Mucosa of descending colon (tissue), 3 donors: ENCODE measurements at regions not wholly inside any gene's neighbourhood (a gene's known extent, or its start where the extent isn't known, plus 50 kb on each side); places are given as distances from the start of the nearest gene placed in this dataset.

ENCODE experiments used
- ATAC-seq: fragments of 200-7000 bp; cut with Tn5 transposase; one replicate; pipeline ENCODE4 v1.9.1; 2020; ENCODE audit warnings: mild to moderate bottlenecking, moderate library complexity
- DNase-seq, 3 donors: peaks; one replicate each; pipeline ENCODE4 v3.0.0-alpha.2; 2020
- H3K36me3 ChIP-seq: fragments of 200-600 bp; one replicate; pipeline ENCODE4 v1.8.0; 2021; ENCODE audit warnings: low read depth, mild to moderate bottlenecking
- H3K4me1 ChIP-seq: fragments of 200-600 bp; one replicate; pipeline ENCODE4 v1.8.0; 2021; ENCODE audit warnings: low read depth, mild to moderate bottlenecking
- H3K4me3 ChIP-seq: fragments of 200-600 bp; one replicate; pipeline ENCODE4 v1.8.0; 2021; ENCODE audit warnings: mild to moderate bottlenecking
- H3K9me3 ChIP-seq: fragments of 200-600 bp; one replicate; pipeline ENCODE4 v1.8.0; 2021; ENCODE audit warnings: mild to moderate bottlenecking
- intact Hi-C, 2 donors: fragments of 100-400 bp; cut with DNase I in 1 of 2; cut with micrococcal nuclease in 1 of 2; formaldehyde crosslinking; loops; one replicate each; pipeline versions ENCODE4 v1.11.0 to v1.11.1; 2022; cut with DNase I, micrococcal nuclease
- TF ChIP-seq, protein P1 (sequence below): fragments of 200-600 bp; IDR thresholded peaks from one replicate; pipeline ENCODE4 v1.8.0; 2022; ENCODE audit warnings: antibody characterized with exemption, mild to moderate bottlenecking
- donor health status: DM: no; HTN: no; CAD: no; lungs with moderate emphysema.
- donor health status: DM: no; HTN: no; CAD: no.
- donor health status: DM: no; HTN: yes; CAD: no.

DNA sequence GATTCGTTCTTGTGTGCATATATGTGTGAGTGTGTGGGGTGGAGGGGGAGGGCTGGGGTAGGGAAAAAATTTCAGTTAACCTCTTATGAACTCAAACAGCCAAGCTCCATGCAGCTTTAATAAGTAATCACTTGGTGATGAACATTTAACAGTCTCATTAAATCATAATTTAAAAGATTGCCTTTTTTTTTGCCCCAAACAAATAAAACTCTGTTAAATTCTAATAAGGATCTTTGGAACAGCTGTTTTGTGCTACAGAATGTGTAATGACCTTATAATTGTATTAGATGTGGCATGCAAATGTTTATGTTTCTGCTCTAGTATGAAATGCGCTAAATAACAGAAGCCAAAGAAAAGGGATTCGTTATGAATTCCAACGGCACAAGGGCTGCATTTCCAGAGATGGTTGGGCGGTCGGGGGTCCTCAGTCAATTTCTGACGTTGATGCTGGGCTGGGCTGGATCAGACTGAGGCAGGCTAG lies 80.0 kb upstream of the RORA start:
- H3K9me3 ChIP-seq, result no peaks in the 10 kb centered on the region

DNA sequence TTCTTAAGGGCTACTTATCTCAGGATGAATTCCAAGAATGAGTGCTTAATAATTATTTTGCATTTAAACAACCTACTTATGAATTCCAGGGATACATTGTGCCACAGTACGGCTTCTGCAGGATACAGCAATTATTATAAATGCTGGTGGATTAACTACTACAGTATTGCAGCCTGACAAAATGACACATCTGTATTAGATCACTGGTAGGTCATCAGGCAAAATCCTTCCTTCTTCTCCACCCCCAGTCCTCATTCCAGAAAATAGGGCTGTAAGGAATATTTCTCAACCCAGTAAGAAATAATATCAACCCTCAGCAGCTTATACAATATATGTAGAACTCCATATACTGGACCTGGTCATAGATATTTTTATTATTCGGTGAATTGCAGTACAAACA lies 79.3 kb upstream of the RORA start:
- Histone ChIP-seq H3K9me3 (no peaks in the 10 kb centered on the region), H3K4me1 (no peaks in the 10 kb centered on the region), H3K4me3 (no peak overlapping the region), H3K36me3 (no peaks in the 10 kb centered on the region)
- no peak for ATAC-seq
- intact Hi-C loops, result no loop called here
- TF ChIP-seq, protein P1, sequence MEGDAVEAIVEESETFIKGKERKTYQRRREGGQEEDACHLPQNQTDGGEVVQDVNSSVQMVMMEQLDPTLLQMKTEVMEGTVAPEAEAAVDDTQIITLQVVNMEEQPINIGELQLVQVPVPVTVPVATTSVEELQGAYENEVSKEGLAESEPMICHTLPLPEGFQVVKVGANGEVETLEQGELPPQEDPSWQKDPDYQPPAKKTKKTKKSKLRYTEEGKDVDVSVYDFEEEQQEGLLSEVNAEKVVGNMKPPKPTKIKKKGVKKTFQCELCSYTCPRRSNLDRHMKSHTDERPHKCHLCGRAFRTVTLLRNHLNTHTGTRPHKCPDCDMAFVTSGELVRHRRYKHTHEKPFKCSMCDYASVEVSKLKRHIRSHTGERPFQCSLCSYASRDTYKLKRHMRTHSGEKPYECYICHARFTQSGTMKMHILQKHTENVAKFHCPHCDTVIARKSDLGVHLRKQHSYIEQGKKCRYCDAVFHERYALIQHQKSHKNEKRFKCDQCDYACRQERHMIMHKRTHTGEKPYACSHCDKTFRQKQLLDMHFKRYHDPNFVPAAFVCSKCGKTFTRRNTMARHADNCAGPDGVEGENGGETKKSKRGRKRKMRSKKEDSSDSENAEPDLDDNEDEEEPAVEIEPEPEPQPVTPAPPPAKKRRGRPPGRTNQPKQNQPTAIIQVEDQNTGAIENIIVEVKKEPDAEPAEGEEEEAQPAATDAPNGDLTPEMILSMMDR, result no peak
- no peak for DNase-seq

More for the DNA sequence above, 80.0 kb upstream of the RORA start:
- ATAC-seq, result no peak
- no peaks in the 10 kb centered on the region for H3K36me3 ChIP-seq
- intact Hi-C loops, result no loop called here
- H3K4me1 ChIP-seq, result no peaks in the 10 kb centered on the region
- TF ChIP-seq, protein P1, result no peak
- H3K4me3 ChIP-seq, result no peak overlapping the region
- no peak for DNase-seq

DNA sequence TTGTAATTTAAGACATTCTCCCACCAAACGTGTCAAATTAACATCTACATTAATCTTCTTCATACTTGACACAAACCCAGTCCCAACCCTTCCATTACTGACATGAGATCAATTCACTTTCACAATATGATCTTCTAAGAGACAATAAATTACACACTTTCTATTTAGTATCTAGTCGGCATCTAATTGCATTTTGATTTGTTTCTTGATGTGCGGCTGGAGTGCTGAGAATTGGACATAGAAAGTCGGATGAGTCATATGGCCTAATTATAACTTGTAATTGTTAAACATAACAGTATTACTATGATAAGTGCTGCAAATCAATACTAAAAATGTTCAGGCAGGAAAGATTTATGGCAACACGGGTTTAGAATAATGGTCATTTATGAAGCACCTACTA lies 78.4 kb upstream of the RORA start:
- no peak for ATAC-seq
- no peaks in the 10 kb centered on the region for H3K36me3 ChIP-seq
- H3K4me1 ChIP-seq, result no peaks in the 10 kb centered on the region
- intact Hi-C loops, result no loop called here
- TF ChIP-seq, protein P1, result no peak
- H3K4me3 ChIP-seq, result no peak overlapping the region
- no peaks in the 10 kb centered on the region for H3K9me3 ChIP-seq
- DNase-seq, result no peak

DNA sequence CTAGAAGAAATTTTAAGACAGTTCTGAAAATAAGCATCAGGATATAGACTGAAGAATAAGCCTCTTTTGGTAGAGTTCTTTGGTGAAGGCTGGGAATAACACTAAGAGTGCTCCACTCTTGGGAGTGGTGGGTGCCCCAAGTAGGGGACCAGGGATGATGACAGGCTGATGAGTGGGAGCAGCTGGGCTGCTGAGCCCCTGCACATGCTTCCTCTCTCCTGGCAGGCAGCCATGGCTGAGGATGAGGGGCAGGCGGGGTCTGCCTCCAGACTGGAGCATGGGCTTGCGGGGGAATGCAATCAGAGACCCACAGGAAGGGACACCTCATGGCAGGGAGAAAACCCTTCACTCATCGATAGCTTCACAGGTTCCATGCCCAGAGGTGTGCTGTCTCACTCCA lies 72.6 kb upstream of the RORA start:
- no peak overlapping the region for H3K4me3 ChIP-seq
- DNase-seq (no peak), ATAC-seq (no peak)
- TF ChIP-seq, protein P1, result no peak
- intact Hi-C loops, result no loop called here
- H3K36me3 ChIP-seq, result no peaks in the 10 kb centered on the region
- H3K4me1 ChIP-seq, result no peaks in the 10 kb centered on the region
- no peaks in the 10 kb centered on the region for H3K9me3 ChIP-seq

DNA sequence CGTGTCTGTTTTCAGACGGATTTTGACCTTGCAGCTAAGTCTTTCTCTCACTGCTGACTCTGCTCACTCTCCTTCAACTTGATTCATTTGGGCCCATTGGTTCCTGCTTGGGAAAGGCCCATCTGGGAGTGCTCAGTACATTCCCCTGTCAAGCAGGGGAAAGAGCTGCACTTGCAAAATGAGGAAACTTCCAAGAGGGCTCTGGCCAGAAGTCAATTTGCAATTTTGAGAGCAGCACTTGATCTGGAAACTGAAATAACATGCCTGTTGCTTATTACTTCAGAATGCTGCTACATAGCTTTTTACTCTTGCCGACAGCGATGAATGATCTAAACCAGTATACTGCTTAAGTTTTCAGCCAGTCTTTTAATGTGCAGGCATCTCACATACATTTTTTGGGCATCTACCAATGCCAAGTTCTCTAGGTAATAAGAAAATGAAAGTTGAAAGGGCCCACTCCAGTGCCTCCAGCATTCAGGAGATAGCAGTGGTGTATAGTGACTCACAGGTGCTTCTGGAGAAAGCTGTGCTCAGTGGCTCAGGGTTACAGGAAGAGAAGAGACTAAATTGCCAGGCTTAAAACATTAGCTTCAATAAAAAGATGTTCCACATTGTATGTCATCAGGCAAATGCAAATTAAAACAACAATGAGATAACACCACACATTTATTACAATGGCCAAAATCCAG lies 70.1 kb upstream of the RORA start:
- no peaks in the 10 kb centered on the region for H3K36me3 ChIP-seq
- ATAC-seq (no peak), DNase-seq (peak in 1 of 3 donors; percentile 15)
- H3K4me1 ChIP-seq, result no peaks in the 10 kb centered on the region
- TF ChIP-seq, protein P1, result no peak
- intact Hi-C loops, result no loop called here
- no peak overlapping the region for H3K4me3 ChIP-seq
- H3K9me3 ChIP-seq, result no peaks in the 10 kb centered on the region
